Middle frontal gyrus (tissue), 1 donor: ENCODE measurements at regions not wholly inside any gene's neighbourhood (a gene's known extent, or its start where the extent isn't known, plus 50 kb on each side); places are given as distances from the start of the nearest gene placed in this dataset.

ENCODE experiments used
- DNase-seq: peaks from one replicate; pipeline ENCODE4 v3.0.0-alpha.2; 2015; ENCODE audit warnings: low spot score; ENCODE audit errors: extremely low spot score

DNA sequence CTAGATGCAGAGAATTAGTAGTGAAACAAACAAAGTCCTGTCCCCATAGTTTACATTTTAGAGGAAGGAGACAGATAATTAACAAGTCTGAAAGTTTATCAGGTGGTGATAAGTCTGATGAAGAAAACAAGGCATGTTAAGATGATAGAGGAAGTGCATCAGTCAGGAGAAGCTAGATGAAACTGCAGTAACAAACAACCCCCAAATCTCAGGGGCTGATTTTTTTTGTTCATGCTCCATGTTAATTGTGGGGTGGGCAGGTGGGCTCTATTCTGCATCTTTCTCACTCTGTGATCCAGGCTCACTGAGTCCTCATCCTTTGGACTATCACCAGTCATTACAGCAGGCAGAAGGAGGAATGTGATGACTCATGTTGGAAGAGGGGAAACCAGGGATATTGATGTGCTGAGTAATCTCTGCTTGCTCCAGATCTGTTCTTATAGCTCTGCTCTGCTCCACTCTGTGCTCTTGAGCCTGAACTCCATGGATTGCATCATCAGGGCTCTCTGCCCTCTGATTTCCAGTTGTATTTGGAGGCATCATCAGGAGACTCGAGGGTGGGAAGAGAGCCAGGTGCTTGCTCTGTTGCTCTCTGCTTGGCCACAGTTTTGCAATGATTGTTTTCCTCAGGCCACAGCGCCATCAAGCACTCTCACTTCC is 166.9 kb downstream of the IER5 start:
- DNase-seq: no peak

DNA sequence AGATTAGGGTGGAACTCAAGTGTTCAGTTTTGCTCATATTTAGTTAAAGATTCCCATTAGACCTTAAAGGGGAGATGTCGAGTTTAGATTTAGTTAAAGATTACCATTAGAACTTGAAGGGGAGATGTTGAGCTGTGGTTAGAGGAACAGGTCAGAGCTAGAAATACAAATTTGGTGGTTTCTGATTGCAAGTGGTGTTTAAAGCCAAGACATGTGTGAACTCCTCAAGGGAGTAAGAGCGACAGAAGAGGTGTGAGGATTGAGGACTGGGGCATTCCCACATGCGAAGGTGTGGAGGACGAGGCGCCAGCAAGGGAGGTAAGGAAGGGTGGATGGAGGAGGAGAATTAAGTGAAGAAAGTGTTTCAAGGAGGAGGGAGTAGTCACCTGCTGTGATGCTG is 168.6 kb downstream of the IER5 start:
- DNase-seq: no peak

DNA sequence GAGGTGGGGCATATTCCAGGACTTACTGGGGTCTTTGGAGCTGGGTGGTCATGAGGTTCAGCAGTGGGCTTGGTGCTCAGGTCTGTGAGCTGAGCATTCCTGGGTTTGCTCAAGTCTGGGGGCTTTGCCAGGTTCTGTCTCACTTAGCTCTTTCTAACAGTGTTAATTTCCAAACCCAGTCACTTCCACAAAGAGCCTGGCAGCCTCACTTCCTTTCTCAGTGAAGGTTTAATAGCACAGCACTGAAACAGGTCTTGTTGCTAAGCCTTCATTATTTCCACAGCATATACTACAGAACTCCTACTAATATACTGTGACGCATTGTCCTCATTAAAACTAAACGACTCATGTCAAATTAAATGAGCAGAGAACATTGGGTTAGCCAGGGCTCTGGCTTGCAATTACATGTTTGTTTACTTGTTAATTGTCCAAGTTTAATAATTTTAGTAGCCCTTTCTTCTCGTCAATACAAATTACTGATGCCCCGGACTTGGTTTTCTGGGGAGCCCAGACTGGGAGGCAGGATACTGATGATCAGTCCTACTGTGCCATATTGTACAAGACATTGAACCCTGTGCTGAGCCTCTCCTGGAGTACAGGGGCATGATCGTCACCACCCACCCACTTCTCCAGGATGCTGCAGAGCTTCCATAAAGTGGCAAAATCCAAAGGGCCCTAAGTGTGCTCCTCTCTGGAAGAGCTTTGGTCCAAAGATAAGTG is 170.7 kb downstream of the IER5 start:
- no peak for DNase-seq

DNA sequence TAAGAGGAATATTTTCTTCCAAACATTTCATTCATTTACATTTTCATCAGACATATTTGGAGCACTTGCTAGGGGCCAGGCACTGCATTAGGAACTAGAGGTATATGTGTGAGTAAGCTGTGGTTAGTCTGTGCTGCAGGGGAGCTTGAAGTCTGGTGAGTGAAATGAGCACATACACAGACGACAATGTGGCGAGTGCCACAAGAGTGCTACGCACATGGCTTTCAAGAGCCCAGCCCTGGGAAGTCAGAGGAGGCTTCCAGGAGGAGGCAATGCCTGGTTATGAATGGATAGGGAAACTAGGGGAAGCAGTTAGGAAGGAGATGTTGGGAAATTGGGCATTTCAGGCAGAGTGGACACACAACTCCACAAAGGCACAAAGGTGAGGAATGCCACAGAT is 171.8 kb downstream of the IER5 start:
- DNase-seq: no peak

DNA sequence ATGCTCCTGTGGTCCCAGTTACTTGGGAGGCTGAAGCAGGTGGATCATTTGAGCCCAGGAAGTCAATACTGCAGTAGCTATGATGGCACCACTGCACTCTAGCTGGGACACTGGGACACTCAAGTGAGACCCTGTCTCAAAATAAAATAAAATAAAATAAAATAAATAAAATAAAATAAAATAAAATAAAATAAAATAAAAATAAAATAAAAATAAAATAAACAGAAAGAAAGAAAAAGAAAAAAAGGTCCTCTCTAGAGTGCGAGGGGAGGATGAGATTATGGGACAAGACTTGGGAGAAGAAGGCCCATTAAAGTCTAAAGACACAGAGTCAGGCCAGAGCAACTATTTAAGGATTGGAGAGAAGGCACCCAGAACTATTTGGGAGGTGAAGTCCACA is 172.5 kb downstream of the IER5 start:
- DNase-seq: no peak

DNA sequence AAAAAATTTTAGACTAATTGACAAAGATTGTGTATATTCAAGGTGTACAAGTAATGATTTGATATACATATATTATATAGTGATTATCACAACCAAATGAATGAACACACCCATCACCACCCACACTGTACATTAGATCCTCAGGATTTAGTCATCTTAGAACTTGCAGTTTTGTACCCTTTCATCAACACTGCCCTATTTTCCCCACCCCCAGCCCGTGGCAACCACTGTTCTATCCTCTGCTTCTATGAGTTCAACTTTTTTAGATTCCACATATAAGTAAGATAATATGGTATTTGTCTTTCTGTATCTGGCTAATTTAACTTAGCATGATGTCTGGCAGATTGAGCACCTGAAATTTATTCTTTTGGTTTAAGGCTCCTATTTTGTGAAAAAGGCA is 173.6 kb downstream of the IER5 start:
- no peak for DNase-seq

DNA sequence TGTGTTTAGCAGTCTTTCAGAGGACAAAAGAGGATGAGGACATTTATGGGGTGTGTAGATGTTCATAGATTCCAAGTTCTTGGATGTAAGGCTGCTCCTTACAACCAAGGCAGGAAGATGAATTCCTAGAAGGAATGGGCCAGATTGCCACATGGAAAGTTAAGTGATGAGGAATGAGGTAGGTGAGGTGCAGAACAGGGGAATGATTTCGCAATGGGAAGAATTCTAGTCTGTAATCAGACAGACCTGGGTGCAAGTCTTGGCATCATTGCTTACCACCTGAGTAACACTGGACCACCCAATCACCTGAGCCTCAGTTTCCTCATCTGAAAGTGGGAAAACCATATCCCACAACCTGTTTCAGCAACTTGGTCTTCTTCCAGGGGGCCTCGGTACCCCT is 174.9 kb downstream of the IER5 start:
- no peak for DNase-seq

DNA sequence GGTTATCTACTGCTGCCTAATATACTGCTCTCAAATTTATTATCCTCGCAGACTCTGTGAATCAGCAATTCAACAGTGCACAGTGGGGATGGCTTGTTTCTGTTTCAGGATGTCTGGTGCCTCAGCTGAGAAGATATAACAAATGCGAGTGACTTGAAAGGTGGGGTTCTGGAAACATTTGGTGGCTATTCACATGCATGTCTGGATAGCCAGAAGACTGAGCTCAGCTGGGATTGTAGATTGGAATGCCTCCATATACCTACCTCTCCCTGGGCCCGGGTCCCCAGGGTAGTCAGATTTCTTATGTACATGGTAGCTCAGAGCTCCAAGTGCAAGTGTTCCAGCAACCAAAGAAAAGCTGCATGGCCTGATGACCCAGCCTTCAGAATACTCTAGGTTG is 176.3 kb downstream of the IER5 start:
- no peak for DNase-seq

DNA sequence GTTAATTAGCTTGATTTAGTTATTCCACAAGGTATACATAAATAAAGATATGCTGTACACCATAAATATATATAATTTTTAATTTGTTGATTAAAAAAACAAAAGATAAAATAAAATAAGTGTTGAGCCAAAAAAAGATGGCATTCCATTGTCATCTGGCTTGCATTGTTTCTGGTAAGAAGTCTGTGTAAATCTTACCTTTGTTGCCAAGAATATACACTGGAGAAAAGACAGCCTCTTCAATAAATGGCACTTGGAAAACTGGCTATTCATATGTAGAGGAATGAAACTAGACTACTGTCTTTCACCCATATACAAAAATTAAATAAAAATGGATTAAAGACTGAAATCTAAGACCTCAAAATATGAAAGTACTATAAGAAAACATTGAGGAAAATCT is 196.5 kb downstream of the IER5 start:
- no peak for DNase-seq

DNA sequence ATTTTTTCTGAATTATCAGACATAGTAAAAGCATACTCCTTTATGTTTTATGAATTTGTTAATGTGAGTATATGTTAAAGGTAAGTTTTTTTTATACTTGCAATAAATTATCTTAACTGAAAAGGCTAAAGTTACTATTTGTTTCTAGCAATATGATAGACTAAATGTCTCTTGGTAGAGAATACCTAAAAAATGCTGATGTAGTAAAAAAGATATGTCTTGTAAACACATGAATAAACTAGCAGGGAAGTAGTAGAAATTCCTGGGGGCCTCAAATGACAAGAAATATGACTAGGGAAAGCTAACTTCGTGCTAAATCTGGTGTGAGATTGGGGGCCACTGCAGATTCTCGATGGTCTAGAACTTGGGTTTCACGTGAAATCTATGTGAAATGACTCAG is 188.1 kb upstream of the CACNA1E start:
- no peak for DNase-seq

DNA sequence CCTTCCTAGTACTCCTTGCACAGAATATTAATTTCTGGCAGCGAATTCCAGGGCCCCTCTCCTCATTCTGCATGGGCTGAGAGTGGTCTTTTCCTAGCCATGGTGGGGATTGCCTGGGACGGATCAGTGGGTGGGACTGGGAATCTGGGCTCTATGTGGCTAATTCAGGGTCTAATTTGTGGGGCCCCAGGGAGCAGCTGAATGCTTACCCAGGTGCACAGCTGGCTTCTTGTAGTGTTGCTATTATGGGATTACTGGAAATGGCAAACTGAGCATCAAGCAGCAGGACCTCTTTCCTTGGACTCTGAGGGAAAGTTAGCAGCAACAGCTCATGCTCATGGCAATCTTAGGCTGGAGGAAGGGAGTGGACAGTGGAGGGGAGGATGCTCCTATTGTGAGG is 187.1 kb upstream of the CACNA1E start:
- no peak for DNase-seq

DNA sequence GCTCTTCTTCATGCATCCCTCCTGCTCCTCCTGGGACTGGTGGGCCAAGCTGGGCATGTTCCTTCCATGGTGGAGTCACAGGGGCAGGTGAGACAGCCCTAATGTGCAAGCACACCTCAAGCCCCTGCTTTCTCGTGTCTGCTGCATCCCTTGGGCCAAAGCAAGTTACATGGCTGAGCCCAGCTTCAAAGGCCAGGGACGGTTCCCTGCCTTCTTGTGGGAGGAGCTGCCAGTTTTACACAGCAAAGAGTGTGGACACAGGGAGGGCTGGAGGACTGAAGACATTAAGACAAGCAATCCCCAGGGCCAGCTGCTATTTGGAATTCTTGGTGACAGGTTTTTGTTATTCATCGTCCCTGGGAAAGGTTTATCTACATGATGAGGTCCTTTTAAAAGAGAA is 175.2 kb upstream of the CACNA1E start:
- no peak for DNase-seq

DNA sequence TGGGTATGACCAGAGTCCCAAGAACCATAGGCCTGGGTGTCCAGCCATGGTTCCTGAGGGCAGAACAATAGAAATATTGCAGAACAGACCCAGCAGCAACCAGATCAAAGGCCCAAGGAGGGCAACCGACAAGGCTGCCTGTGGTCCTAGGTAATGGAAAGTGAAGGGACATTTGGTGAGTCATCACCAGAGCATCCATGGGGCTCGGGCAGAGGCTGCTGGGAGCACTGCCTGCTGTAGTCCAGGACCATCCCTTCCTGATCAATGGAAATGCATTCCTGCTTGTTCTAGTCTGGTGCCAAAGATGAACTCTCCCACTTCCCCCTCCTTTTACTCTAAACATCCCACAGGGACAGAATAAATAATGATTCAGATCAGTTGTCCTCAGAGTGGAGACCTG is 172.8 kb upstream of the CACNA1E start:
- no peak for DNase-seq

DNA sequence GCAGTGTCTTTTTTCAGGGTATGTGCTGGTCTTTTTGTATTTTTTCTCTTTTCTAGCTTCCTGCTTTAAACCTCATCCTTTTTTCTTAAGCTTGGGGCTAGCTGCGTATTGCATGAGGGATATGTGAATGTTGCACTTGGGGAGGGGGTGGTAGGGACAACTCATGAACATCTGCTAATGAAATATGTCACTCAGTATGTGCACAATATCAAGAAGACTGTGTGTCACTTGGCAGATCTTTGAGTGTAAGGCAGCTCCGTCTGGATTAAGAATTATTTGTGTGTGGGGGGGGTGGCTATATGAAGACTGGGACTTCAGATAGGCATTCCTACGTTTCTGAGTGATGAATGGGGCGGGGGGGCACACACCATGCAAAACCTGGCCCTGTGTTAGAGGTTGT is 170.4 kb upstream of the CACNA1E start:
- no peak for DNase-seq

DNA sequence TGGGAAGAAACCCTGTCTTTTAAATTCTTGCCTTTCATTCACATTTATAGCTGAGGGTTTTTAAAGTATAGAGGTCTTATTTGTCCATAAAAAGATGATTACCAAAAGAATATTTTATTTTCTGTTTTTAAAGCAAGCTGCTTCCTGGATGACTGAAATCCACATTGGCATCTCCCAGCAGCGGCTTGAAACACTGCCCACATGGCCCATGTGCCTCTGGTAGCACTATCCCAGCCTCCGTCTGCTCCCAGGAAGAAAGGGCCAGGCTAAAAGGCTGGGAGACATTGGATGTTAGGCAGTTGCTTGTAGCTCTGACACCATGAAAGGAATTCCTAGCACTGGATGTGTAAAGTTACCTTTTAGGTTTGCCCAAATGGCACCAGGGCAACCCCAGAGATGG is 169.9 kb upstream of the CACNA1E start:
- DNase-seq: no peak

DNA sequence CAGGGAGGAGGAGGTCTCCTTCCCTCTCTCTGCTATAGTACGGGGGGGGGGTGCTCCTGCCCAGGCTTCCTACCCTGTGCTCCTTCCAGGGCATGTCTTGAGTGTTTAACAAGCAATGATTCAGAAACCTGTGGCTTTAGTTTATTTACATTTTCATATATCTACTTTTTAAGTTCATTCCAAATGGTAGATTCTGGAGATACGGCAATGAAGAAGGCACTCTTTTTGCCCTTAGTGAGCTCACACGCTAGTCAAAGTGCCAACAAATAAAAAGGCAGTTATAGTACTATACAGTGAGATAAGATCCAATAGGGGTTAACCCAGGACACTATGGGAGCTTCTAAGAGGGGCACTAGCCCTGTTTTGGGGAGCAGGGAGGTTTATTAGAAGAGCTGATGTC is 169.3 kb upstream of the CACNA1E start:
- no peak for DNase-seq

DNA sequence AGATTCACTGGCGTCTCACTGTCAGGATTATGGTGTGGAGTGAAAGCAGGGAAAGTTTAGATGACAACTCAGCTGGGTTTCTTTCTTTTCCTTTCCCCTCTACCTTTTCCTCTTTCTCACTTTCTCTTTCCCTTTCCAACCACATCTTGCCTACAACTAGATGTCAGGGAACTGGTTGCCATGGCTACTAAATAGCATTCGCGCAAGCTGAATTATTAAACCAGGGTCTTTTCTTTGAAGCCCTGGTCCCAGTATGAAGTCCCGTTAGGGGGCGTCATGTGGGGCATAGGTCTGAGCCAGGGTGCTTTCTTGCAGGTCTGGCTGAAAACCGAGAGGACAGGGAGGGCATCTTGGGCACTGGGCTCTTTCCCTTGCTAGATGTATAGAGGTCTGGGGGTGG is 168.4 kb upstream of the CACNA1E start:
- no peak for DNase-seq

DNA sequence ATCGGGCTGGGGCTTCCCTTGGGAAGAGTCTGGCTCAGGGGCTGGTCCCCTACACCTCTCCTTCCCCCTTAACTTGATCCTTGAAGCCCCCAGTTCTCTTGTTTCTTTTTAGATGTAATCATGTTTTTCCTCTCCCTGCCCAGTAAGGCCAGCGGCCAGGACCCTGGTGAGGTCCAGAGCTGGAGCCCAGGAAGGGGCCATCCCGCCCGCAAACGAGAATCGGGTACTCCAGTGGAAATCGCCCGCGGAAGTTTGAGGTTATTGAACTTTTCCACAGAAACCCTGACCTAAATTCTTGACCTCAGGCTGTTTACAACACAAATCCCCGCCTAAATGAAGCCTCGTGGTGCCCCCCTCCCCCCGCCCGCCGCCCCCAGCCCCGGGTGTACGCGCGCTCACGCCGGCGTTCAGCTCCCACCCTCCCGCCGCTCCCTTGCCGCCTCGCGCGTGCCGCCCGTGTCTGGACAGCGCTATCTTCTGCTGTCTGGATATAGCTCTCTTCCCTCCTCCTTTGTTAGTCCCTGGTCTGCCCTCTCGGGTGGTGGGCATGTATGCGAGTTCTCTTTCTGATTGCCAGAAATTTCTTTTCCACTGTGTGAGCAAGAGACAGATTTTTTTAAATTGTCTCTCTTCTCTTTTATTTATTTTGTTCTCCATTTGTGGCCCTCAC is 165.9 kb upstream of the CACNA1E start:
- no peak for DNase-seq

DNA sequence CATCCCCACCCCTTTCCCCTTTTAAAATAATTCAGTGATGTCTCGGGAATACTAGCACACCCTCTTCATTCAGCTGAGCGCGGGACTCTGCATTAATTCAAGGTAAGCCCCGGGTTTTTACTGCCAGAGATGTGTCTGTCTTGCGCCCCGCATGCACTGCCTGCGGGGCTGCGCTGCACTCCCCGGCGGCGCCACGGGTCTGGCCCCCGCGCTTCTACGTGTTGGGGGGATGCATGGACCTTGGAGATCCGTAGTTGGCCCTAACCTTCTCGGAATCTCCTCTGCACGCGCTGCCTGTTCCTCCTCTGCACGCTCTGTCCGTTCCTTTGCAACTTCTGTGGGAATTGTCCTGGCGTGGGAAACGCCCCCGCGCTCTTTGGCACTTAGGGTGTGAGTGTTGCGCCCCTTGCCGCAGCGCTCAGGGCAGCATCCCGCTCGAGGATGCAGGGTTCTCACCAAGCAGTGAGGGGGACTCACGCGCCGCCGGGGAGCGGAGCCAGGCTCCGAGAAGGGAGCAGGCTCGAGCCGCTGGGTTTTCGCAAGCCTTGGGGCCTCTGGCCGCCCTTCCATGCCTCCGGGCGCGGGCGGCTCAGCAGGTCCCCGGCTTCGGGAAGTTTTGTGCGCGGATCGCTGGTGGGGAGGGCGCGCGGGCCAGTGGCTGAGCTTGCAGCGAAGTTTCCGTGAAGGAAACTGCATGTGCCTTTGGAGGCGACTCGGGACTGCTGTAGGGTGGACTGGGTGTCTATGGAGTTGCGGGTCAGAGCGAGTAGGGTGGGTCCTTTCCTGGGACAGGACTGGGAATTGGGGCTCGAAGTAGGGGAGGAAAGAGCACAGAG is 165.1 kb upstream of the CACNA1E start:
- no peak for DNase-seq

DNA sequence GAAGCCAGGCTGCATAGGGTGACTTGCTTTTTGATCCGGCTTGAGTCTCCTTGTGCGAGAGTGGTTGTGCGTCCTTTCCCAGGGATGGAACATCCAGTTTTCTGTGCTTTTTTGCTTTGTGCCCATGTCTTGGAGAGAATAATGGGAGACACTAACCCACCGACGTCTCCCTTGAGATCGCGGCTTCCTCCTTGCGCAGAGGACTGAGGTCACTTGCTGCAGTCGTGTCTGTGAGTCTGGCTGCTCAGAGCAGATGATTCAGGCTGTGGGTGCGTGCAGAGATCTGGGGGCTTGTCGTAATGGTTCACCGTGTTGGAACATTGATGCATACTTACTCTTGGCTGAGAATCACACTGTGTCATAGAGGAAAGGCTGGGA is 164.5 kb upstream of the CACNA1E start:
- no peak for DNase-seq

DNA sequence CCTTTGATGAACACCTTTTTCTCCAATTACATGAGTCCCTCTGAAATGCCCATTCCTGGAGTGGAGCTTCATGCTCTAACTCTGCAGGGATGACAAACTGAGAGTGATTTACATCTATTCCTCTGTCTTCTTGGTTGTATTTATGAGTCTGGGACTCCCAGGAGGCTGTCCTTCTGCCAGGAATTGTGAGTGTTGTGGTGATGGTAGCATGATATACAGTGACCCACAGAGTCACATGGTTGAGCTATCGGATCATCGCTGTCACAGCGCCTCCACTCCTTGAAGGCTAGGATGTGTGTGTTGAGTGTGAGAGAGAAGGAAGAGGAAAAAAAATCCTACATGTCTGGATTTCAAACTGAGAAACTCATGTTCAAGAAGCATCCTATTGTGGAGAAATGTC is 163.4 kb upstream of the CACNA1E start:
- no peak for DNase-seq
